ENCODE measurements at regions not wholly inside any gene's neighbourhood (a gene's known extent, or its start where the extent isn't known, plus 50 kb on each side); places are given as distances from the start of the nearest gene placed in this dataset.

- TF ChIP-seq, protein P1, sequence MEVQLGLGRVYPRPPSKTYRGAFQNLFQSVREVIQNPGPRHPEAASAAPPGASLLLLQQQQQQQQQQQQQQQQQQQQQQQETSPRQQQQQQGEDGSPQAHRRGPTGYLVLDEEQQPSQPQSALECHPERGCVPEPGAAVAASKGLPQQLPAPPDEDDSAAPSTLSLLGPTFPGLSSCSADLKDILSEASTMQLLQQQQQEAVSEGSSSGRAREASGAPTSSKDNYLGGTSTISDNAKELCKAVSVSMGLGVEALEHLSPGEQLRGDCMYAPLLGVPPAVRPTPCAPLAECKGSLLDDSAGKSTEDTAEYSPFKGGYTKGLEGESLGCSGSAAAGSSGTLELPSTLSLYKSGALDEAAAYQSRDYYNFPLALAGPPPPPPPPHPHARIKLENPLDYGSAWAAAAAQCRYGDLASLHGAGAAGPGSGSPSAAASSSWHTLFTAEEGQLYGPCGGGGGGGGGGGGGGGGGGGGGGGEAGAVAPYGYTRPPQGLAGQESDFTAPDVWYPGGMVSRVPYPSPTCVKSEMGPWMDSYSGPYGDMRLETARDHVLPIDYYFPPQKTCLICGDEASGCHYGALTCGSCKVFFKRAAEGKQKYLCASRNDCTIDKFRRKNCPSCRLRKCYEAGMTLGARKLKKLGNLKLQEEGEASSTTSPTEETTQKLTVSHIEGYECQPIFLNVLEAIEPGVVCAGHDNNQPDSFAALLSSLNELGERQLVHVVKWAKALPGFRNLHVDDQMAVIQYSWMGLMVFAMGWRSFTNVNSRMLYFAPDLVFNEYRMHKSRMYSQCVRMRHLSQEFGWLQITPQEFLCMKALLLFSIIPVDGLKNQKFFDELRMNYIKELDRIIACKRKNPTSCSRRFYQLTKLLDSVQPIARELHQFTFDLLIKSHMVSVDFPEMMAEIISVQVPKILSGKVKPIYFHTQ (CRISPR knock-in tag; IDR thresholded peaks at IDR 0.05), result no peak
- no peak for TF ChIP-seq EMX1 (CRISPR knock-in tag; IDR thresholded peaks at IDR 0.05)
- no peak for TF ChIP-seq ELF4 (CRISPR knock-in tag; IDR thresholded peaks at IDR 0.05; ENCODE audit: low read depth)
- TF ChIP-seq ZNF263 (CRISPR knock-in tag; IDR thresholded peaks at IDR 0.05; ENCODE audit: low read depth), result no peak
- TF ChIP-seq CREM (CRISPR knock-in tag; IDR thresholded peaks at IDR 0.05), result no peak
- no peak for TF ChIP-seq ATF3 (CRISPR knock-in tag; conservative IDR thresholded peaks at IDR 0.05)
- TF ChIP-seq MXD4 (CRISPR knock-in tag; IDR thresholded peaks at IDR 0.05; ENCODE audit: borderline replicate concordance), result no peak
Observed at GRCh38 chr4:185991770-185992169, 77.2 kb upstream of the TLR3 start (continued).

DNA sequence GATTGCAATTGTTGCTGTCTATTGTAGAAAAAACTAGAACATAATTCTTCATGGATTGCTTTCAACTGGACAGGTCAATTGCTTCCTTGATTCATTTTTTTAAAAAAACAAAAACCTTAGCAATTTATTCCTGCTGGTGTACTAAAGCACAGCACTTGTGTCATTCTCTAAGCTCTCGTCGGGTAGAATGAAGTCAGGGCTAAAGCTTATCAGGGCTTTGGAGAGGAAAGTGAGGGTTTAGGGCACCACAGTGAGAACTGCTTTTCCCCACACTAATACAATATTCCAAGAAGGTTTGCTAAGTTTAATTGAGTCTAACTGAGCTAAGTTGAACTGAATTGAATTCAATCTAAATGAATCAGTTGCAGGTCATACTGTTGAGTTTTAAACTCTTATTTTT is 76.4 kb upstream of the TLR3 start:
- Mint-ChIP-seq H3K4me3 (no peak overlapping the region), H3K4me1 (peaks cover 19% of the 10 kb centered on the region), H3K9me3 (peaks cover 21% of the 10 kb centered on the region), H3K36me3 (peaks cover 18% of the 10 kb centered on the region), H3K27me3 (ENCODE audit: low read depth) (peaks cover 2% of the 10 kb centered on the region; the same call in 1 of the 2 replicates), H3K27ac (no peak overlapping the region; the same call in 1 of the 2 replicates)
- DNase-seq (ENCODE audit: low spot score) (no peak), ATAC-seq (no peak)
- ChIA-PET POLR2A (no interaction called here), CTCF (no interaction called here)
- TF ChIP-seq HMGA2 (CRISPR knock-in tag; IDR thresholded peaks at IDR 0.05) (no peak), NFE2L1 (CRISPR knock-in tag; IDR thresholded peaks at IDR 0.05) (no peak), MYBL2 (CRISPR knock-in tag; IDR thresholded peaks at IDR 0.05) (no peak), RELA (CRISPR knock-in tag; IDR thresholded peaks at IDR 0.05; ENCODE audit: borderline replicate concordance) (no peak), IRF2 (CRISPR knock-in tag; IDR thresholded peaks at IDR 0.05; ENCODE audit: borderline replicate concordance, low read depth) (no peak)
- TF ChIP-seq, protein P2, sequence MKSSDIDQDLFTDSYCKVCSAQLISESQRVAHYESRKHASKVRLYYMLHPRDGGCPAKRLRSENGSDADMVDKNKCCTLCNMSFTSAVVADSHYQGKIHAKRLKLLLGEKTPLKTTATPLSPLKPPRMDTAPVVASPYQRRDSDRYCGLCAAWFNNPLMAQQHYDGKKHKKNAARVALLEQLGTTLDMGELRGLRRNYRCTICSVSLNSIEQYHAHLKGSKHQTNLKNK (CRISPR knock-in tag; IDR thresholded peaks at IDR 0.05), result no peak
- TF ChIP-seq, protein P3, sequence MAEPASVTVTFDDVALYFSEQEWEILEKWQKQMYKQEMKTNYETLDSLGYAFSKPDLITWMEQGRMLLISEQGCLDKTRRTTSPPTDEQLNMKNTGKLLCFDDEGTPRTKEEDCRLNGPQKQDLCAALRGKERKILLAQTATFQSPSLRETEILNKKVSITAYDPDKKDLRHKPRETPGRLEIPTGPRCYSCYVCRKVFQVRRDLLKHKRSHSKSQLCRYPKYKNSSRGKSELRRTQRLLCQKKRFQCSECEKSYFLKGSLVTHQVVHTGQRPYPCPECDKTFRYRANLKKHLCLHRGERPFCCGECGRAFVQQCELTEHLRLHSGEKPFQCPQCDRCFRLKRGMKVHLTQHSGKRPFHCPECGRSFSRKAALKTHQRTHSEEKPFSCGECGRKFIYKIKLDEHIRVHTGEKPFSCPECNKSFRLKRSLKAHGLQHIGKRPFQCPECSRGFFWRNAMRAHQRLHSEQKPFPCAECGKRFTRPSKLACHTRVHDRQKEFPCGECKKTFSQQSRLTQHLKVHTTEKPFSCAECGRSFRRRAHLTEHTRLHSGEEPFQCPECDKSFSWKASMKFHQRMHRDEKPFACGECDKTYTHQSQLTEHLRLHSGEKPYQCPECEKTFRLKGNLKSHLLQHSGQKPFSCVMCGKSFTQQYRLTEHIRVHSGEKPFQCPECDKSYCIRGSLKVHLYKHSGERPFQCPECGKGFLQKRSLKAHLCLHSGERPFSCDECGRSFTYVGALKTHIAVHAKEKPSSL (CRISPR knock-in tag; conservative IDR thresholded peaks at IDR 0.05), result no peak
- TF ChIP-seq, protein P4, sequence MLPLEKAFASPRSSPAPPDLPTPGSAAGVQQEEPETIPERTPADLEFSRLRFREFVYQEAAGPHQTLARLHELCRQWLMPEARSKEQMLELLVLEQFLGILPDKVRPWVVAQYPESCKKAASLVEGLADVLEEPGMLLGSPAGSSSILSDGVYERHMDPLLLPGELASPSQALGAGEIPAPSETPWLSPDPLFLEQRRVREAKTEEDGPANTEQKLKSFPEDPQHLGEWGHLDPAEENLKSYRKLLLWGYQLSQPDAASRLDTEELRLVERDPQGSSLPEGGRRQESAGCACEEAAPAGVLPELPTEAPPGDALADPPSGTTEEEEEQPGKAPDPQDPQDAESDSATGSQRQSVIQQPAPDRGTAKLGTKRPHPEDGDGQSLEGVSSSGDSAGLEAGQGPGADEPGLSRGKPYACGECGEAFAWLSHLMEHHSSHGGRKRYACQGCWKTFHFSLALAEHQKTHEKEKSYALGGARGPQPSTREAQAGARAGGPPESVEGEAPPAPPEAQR (CRISPR knock-in tag; IDR thresholded peaks at IDR 0.05), result no peak

- Mint-ChIP-seq H3K27ac (no peak overlapping the region), H3K36me3 (peaks cover 18% of the 10 kb centered on the region), H3K4me3 (no peak overlapping the region), H3K27me3 (ENCODE audit: low read depth) (peaks cover 2% of the 10 kb centered on the region; the same call in 1 of the 2 replicates), H3K4me1 (peaks cover 19% of the 10 kb centered on the region), H3K9me3 (peaks cover 21% of the 10 kb centered on the region)
- no peak for DNase-seq (ENCODE audit: low spot score)
- ChIA-PET CTCF (interaction anchor here (1.4 kb wide), 1 partner anchor 45 kb away, joined by 3 read pairs; no protein-coding TSS in a partner anchor), POLR2A (no interaction called here)
- ATAC-seq, result no peak
- TF ChIP-seq, protein P5, sequence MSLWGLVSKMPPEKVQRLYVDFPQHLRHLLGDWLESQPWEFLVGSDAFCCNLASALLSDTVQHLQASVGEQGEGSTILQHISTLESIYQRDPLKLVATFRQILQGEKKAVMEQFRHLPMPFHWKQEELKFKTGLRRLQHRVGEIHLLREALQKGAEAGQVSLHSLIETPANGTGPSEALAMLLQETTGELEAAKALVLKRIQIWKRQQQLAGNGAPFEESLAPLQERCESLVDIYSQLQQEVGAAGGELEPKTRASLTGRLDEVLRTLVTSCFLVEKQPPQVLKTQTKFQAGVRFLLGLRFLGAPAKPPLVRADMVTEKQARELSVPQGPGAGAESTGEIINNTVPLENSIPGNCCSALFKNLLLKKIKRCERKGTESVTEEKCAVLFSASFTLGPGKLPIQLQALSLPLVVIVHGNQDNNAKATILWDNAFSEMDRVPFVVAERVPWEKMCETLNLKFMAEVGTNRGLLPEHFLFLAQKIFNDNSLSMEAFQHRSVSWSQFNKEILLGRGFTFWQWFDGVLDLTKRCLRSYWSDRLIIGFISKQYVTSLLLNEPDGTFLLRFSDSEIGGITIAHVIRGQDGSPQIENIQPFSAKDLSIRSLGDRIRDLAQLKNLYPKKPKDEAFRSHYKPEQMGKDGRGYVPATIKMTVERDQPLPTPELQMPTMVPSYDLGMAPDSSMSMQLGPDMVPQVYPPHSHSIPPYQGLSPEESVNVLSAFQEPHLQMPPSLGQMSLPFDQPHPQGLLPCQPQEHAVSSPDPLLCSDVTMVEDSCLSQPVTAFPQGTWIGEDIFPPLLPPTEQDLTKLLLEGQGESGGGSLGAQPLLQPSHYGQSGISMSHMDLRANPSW (CRISPR knock-in tag; conservative IDR thresholded peaks at IDR 0.05; ENCODE audit: low read depth), result no peak
- TF ChIP-seq GRHL2 (CRISPR knock-in tag; IDR thresholded peaks at IDR 0.05; ENCODE audit: insufficient replicate concordance, severe bottlenecking) (no peak), RORB (CRISPR knock-in tag; IDR thresholded peaks at IDR 0.05) (no peak), ZNF232 (CRISPR knock-in tag; IDR thresholded peaks at IDR 0.05) (no peak), FOXP4 (CRISPR knock-in tag; IDR thresholded peaks at IDR 0.05) (no peak)
- TF ChIP-seq, protein P6, sequence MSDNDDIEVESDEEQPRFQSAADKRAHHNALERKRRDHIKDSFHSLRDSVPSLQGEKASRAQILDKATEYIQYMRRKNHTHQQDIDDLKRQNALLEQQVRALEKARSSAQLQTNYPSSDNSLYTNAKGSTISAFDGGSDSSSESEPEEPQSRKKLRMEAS (CRISPR knock-in tag; IDR thresholded peaks at IDR 0.05), result no peak
Observed at GRCh38 chr4:185993328-185993973, 75.5 kb upstream of the TLR3 start.
